Fibroblast of villous mesenchyme (primary cell): ENCODE measurements at regions not wholly inside any gene's neighbourhood (a gene's known extent, or its start where the extent isn't known, plus 50 kb on each side); places are given as distances from the start of the nearest gene placed in this dataset.

Experiments used
- DNase-seq: peaks from one replicate; pipeline ENCODE4 v3.0.0-alpha.2; 2010; ENCODE audit warnings: low read depth
- H3K4me3 ChIP-seq: 2 replicates; pipeline ENCODE4 v1.5.1; 2011; ENCODE audit warnings: low read depth, mild to moderate bottlenecking, low read length
- CTCF ChIP-seq: IDR thresholded peaks from 2 replicates; pipeline ENCODE4 v1.5.1; 2012; ENCODE audit warnings: low read depth, mild to moderate bottlenecking, low read length; ENCODE audit not compliant: insufficient read depth

GRCh38 chr1:175887981-175888428 lies 144.6 kb upstream of the TNR start:
- TF ChIP-seq CTCF = peak; percentile 93
- H3K4me3 ChIP-seq = no peak overlapping the region
- DNase-seq = peak; percentile 54

- H3K4me3 ChIP-seq = no peak overlapping the region
- no peak for TF ChIP-seq CTCF
- DNase-seq = no peak
Observed at GRCh38 chr1:175887521-175887920, 144.1 kb upstream of the TNR start.

- peak; percentile 49 for DNase-seq
- no peak for TF ChIP-seq CTCF
- no peak overlapping the region for H3K4me3 ChIP-seq
Observed at GRCh38 chr1:175885326-175885725, 141.9 kb upstream of the TNR start.

GRCh38 chr1:175884369-175884768 lies 141.0 kb upstream of the TNR start:
- TF ChIP-seq CTCF = no peak
- DNase-seq = no peak
- no peak overlapping the region for H3K4me3 ChIP-seq

- no peak for DNase-seq
- no peak overlapping the region for H3K4me3 ChIP-seq
- TF ChIP-seq CTCF = no peak
Observed at GRCh38 chr1:175882192-175882591, 138.8 kb upstream of the TNR start.

- H3K4me3 ChIP-seq = no peak overlapping the region
- TF ChIP-seq CTCF = no peak
- no peak for DNase-seq
Observed at GRCh38 chr1:175881246-175881976, 138.0 kb upstream of the TNR start.

- no peak for TF ChIP-seq CTCF
- DNase-seq = peak; percentile 15
- no peak overlapping the region for H3K4me3 ChIP-seq
Observed at GRCh38 chr1:175878775-175879174, 135.4 kb upstream of the TNR start.
